HL-60 (cell line): ENCODE measurements at regions not wholly inside any gene's neighbourhood (a gene's known extent, or its start where the extent isn't known, plus 50 kb on each side); places are given as distances from the start of the nearest gene placed in this dataset.
"Not testable (repeated sequence)": the region's sequence is repeated elsewhere in the genome, so short reads cannot be mapped to it uniquely, and the experiment has no call there.

Experiments used
- DNase-seq, 2 experiments: peaks; one replicate each; pipeline ENCODE4 v3.0.0-alpha.2; 2010 to 2020; ENCODE audit warnings: low read depth in 1 of 2, low spot score in 1 of 2
- H3K27ac ChIP-seq: fragments of 250-450 bp; sonication (Bioruptor Pico); replicated peaks from 2 replicates; pipeline ENCODE4 v1.5.1; 2020; ENCODE audit warnings: mild to moderate bottlenecking, moderate library complexity
- H3K27me3 ChIP-seq: fragments of 250-450 bp; sonication (Bioruptor Pico); 2 replicates; pipeline ENCODE4 v1.5.1; 2021; ENCODE audit warnings: mild to moderate bottlenecking, moderate library complexity; ENCODE audit not compliant: insufficient read depth, poor library complexity, severe bottlenecking
- H3K4me3 ChIP-seq: replicated peaks from 2 replicates; pipeline ENCODE4 v1.5.1; 2011; ENCODE audit warnings: mild to moderate bottlenecking, control low read depth, low read length; ENCODE audit not compliant: insufficient read depth
- GABPA ChIP-seq: IDR thresholded peaks from 2 replicates; pipeline ENCODE4 v1.6.1; 2012; ENCODE audit warnings: low read depth
- POLR2AphosphoS5 ChIP-seq: IDR thresholded peaks from 2 replicates; pipeline ENCODE4 v1.6.1; 2012; ENCODE audit warnings: low read depth
- SPI1 ChIP-seq: IDR thresholded peaks from 2 replicates; pipeline ENCODE4 v1.6.1; 2012; ENCODE audit warnings: low read depth, mild to moderate bottlenecking, borderline replicate concordance
- TF ChIP-seq, protein P1 (sequence below): IDR thresholded peaks from 2 replicates; pipeline ENCODE4 v1.6.1; 2012; ENCODE audit warnings: low read depth; ENCODE audit not compliant: insufficient replicate concordance
- TF ChIP-seq, protein P2 (sequence below): IDR thresholded peaks from one replicate; pipeline ENCODE4 v1.5.1; 2011; ENCODE audit warnings: low read length, control low read depth, inconsistent platforms; ENCODE audit not compliant: insufficient read depth

DNA sequence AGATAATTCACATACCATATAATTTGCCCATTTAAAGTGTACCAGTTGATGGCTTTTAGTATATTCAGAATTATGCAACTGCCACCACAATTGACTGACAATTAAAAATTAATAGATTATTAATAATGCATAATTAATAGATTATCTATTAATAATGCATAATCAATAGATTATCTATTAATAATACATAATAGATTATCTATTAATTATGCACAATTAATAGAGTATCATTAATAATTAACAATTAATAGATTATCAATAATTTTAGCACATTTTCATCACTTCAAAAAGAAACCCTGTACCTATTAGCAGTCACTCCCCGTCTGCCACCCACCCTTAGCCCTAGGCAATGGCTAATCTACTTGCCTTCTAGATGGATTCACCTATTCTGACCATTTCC lies 108.6 kb upstream of the NR3C2 start:
- no peaks in the 10 kb centered on the region for H3K27me3 ChIP-seq
- no peak for DNase-seq
- TF ChIP-seq SPI1, result no peak
- H3K4me3 ChIP-seq, result no peak overlapping the region
- H3K27ac ChIP-seq, result no peak overlapping the region

DNA sequence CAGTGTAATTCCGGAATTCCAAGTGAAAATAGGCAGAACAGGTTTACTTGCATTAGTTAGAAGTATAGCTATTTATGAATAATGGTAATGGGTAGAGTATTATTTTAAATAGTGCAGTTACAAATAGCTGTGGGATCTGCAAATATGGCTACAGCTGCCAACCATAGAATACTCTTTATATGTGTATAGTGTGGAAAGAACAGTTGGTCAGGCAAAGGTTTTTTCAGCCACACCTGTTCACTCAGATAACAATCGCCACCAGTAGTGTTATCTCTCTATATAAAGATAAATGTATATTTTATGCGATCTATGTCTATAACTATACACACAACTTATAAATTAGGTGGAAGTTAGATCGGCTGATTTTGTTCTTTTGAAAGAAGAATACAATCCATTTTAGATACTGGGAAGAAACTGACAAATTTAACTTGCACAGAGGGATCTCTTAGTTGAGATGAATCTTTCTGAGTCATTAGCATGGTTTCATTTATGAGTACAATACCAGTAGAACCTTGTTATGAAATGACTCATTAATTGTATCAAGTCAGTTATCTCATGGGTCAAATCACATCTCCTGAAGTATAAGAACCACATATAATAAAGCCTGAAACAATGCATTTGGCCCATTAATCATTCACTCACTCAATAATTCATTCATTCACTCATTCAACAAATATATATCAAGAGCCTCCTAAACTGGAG lies 100.9 kb upstream of the NR3C2 start:
- Histone ChIP-seq H3K4me3 (no peak overlapping the region), H3K27me3 (no peaks in the 10 kb centered on the region), H3K27ac (no peak overlapping the region)
- TF ChIP-seq, protein P1, sequence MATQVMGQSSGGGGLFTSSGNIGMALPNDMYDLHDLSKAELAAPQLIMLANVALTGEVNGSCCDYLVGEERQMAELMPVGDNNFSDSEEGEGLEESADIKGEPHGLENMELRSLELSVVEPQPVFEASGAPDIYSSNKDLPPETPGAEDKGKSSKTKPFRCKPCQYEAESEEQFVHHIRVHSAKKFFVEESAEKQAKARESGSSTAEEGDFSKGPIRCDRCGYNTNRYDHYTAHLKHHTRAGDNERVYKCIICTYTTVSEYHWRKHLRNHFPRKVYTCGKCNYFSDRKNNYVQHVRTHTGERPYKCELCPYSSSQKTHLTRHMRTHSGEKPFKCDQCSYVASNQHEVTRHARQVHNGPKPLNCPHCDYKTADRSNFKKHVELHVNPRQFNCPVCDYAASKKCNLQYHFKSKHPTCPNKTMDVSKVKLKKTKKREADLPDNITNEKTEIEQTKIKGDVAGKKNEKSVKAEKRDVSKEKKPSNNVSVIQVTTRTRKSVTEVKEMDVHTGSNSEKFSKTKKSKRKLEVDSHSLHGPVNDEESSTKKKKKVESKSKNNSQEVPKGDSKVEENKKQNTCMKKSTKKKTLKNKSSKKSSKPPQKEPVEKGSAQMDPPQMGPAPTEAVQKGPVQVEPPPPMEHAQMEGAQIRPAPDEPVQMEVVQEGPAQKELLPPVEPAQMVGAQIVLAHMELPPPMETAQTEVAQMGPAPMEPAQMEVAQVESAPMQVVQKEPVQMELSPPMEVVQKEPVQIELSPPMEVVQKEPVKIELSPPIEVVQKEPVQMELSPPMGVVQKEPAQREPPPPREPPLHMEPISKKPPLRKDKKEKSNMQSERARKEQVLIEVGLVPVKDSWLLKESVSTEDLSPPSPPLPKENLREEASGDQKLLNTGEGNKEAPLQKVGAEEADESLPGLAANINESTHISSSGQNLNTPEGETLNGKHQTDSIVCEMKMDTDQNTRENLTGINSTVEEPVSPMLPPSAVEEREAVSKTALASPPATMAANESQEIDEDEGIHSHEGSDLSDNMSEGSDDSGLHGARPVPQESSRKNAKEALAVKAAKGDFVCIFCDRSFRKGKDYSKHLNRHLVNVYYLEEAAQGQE, result no peak
- no peak for TF ChIP-seq POLR2AphosphoS5
- TF ChIP-seq, protein P2, sequence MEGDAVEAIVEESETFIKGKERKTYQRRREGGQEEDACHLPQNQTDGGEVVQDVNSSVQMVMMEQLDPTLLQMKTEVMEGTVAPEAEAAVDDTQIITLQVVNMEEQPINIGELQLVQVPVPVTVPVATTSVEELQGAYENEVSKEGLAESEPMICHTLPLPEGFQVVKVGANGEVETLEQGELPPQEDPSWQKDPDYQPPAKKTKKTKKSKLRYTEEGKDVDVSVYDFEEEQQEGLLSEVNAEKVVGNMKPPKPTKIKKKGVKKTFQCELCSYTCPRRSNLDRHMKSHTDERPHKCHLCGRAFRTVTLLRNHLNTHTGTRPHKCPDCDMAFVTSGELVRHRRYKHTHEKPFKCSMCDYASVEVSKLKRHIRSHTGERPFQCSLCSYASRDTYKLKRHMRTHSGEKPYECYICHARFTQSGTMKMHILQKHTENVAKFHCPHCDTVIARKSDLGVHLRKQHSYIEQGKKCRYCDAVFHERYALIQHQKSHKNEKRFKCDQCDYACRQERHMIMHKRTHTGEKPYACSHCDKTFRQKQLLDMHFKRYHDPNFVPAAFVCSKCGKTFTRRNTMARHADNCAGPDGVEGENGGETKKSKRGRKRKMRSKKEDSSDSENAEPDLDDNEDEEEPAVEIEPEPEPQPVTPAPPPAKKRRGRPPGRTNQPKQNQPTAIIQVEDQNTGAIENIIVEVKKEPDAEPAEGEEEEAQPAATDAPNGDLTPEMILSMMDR, result no peak
- TF ChIP-seq SPI1, result no peak
- TF ChIP-seq GABPA, result no peak
- DNase-seq, result no peak

DNA sequence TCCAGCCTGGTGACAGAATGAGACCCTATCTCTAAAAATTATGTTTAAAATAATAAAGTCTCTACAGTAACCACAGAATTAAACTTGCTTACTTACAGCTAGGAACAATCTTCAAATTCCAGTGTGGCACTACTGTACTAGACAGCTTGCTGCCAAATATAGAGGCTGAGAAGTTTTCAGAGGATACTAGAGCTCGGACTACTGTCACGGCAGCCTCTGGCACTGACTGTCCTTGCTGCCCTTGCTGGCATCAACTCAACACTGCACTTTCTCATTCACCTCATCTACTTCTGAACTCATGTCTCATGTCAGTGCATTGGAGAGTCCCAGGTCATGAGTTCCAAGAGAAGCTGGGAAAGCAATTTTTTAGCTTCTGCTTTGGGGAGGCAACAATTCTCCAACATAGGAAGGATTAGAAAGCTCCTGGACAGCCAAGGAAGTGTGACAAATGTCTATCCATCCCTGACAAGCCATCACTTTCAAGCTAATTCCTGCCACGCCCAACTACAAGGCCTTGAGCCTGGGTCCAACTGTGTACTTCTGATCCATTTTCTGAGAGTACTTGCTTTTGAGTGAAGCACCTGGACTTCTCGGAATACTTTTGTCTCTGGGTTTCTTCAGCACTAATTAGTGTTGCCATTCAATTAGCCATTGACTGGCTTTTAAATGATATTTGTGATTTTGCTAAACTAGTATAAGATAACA lies 98.6 kb upstream of the NR3C2 start:
- no peak overlapping the region for H3K27ac ChIP-seq
- DNase-seq, result no peak
- H3K4me3 ChIP-seq, result no peak overlapping the region
- TF ChIP-seq POLR2AphosphoS5, result no peak
- no peak for TF ChIP-seq GABPA
- TF ChIP-seq SPI1, result no peak
- TF ChIP-seq, protein P2, result no peak
- TF ChIP-seq, protein P1, result no peak
- H3K27me3 ChIP-seq, result no peaks in the 10 kb centered on the region

DNA sequence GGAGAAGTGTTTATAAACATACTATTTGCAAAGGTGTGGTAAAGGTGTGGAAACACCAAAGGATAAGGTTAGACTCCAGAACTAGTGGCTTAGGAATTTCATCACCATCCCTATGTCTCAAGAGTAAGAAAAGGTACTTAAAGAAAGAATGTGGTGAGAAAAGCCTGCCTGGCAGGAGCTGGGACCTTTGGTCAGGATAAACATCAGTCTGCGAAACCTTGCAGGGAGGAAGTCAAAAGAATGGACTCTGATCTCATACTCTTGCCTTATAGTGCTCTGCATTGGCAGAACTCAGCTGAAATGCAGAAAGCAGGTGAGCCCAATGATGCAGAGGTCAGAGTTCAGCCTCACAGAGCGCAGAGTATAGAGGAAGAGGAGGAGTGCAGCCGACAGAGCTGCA lies 97.2 kb upstream of the NR3C2 start:
- DNase-seq, result no peak
- Histone ChIP-seq H3K27ac (no peak overlapping the region), H3K27me3 (no peaks in the 10 kb centered on the region), H3K4me3 (no peak overlapping the region)
- TF ChIP-seq POLR2AphosphoS5, result no peak
- TF ChIP-seq, protein P1, result no peak
- TF ChIP-seq, protein P2, result no peak
- TF ChIP-seq SPI1, result no peak
- no peak for TF ChIP-seq GABPA

DNA sequence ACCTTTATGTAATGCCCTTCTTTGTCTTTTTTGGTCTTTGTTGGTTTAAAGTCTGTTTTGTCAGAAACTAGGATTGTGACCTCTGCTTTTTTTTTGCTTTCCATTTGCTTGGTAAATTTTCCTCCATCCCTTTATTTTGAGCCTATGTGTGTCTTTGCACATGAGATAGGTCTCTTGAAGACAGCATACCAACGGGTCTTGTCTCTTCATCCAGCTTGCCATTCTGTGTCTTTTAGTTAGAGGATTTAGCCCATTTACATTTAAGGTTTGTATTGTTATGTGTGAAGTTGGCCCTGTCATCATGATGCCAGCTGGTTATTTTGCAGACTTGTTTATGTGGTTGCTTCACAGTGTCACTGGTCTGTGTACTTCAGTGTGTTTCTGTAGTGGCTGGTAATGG lies 91.6 kb upstream of the NR3C2 start:
- not testable (repeated sequence) for DNase-seq, H3K4me3 ChIP-seq, H3K27ac ChIP-seq, H3K27me3 ChIP-seq
